ENCODE measurements at regions not wholly inside any gene's neighbourhood (a gene's known extent, or its start where the extent isn't known, plus 50 kb on each side); places are given as distances from the start of the nearest gene placed in this dataset.

- DNase-seq (ENCODE audit: low spot score): no peak
- in situ Hi-C loops (cut with MboI; ENCODE audit: low pct_unique_long_range_greater_than_20kb, low sequenced_read_pairs, unreplicated experiment): no loop called here
- TF ChIP-seq CTCF (IDR thresholded peaks at IDR 0.05; ENCODE audit: extremely low read depth, insufficient read depth, missing control alignments): no peak
Observed at GRCh38 chr1:112250892-112251291, 145.1 kb upstream of the CTTNBP2NL start.

GRCh38 chr1:112251766-112252506 is 144.1 kb upstream of the CTTNBP2NL start:
- in situ Hi-C loops (cut with MboI; ENCODE audit: low pct_unique_long_range_greater_than_20kb, low sequenced_read_pairs, unreplicated experiment): no loop called here
- TF ChIP-seq CTCF (IDR thresholded peaks at IDR 0.05; ENCODE audit: extremely low read depth, insufficient read depth, missing control alignments): no peak
- no peak for DNase-seq (ENCODE audit: low spot score)

GRCh38 chr1:112253366-112253765 is 142.6 kb upstream of the CTTNBP2NL start:
- in situ Hi-C loops (cut with MboI; ENCODE audit: low pct_unique_long_range_greater_than_20kb, low sequenced_read_pairs, unreplicated experiment): no loop called here
- no peak for DNase-seq (ENCODE audit: low spot score)
- TF ChIP-seq CTCF (IDR thresholded peaks at IDR 0.05; ENCODE audit: extremely low read depth, insufficient read depth, missing control alignments): no peak

- in situ Hi-C loops (cut with MboI; ENCODE audit: low pct_unique_long_range_greater_than_20kb, low sequenced_read_pairs, unreplicated experiment): no loop called here
- no peak for TF ChIP-seq CTCF (IDR thresholded peaks at IDR 0.05; ENCODE audit: extremely low read depth, insufficient read depth, missing control alignments)
- DNase-seq (ENCODE audit: low spot score): no peak
Observed at GRCh38 chr1:112255080-112255479, 140.9 kb upstream of the CTTNBP2NL start.

GRCh38 chr1:112256411-112256810 is 139.6 kb upstream of the CTTNBP2NL start:
- no peak for TF ChIP-seq CTCF (IDR thresholded peaks at IDR 0.05; ENCODE audit: extremely low read depth, insufficient read depth, missing control alignments)
- DNase-seq (ENCODE audit: low spot score): no peak
- in situ Hi-C loops (cut with MboI; ENCODE audit: low pct_unique_long_range_greater_than_20kb, low sequenced_read_pairs, unreplicated experiment): no loop called here

- DNase-seq (ENCODE audit: low spot score): no peak
- no peak for TF ChIP-seq CTCF (IDR thresholded peaks at IDR 0.05; ENCODE audit: extremely low read depth, insufficient read depth, missing control alignments)
- in situ Hi-C loops (cut with MboI; ENCODE audit: low pct_unique_long_range_greater_than_20kb, low sequenced_read_pairs, unreplicated experiment): no loop called here
Observed at GRCh38 chr1:112257043-112257835, 138.8 kb upstream of the CTTNBP2NL start.

All from GM13977 (cell line).